Ureter (tissue), 1 donor: ENCODE measurements at regions not wholly inside any gene's neighbourhood (a gene's known extent, or its start where the extent isn't known, plus 50 kb on each side); places are given as distances from the start of the nearest gene placed in this dataset.
"Not testable (repeated sequence)": the region's sequence is repeated elsewhere in the genome, so short reads cannot be mapped to it uniquely, and the experiment has no call there.

Experiments
- DNase-seq: peaks from one replicate; pipeline ENCODE4 v3.0.0-alpha.2; 2020; ENCODE audit warnings: low spot score
- donor health status: DM: yes; HTN: yes; CAD: no.

DNA sequence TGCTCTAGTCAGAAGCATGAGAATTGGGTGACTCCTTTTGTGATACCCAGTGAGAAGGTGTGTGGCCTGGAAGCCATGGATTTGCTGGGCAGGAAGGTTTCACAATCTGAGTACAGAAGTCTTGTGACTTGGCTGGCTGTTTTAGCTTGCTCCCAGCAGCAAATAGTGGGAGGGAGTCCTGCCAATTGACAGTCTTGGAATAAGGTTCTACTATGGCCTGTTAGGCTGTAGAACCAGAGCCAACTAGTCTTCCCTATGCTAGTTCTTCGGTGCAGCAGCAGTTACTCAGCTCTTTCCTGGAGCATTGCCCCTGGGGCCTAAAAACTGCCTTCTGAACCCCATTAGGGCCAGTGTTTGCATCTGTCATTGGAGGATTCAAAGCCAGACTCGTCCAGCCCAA lies 1935.4 kb upstream of the PCDH20 start:
- DNase-seq = no peak

DNA sequence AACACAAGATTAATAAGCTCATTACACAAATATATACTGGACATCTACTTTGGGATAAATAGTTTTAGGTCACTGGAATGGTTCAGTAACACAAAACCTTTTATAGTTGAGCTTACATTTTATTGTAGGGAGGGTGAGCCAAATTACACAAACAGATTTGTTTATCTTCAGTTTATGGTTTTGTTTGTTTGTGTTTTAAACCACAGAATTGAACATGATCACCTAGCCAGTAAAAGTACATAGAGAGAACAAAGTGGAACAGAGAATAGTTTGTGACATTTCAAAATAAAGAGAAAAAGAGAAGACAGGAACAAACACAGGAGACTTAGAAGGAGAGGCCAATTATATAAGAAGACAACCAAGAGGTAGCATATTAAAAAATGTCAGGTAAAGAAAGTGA lies 1930.2 kb upstream of the PCDH20 start:
- DNase-seq = no peak

DNA sequence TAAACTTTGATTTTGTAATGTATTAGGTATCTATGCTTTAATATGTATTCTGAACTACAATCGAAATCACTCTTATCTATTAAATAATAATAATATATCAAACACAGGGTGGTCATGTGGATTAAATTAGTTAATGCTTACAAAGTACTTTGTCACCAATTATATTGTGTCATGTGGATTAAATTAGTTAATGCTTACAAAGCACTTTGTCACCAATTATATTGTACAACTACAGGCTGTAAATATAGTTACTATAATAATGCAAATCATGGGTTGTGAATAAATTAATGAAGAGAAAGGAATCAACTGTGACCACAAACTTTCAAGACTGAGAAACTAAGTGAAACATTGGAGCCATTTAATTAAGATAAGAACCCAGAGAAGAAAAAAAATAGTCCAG lies 1929.1 kb upstream of the PCDH20 start:
- no peak for DNase-seq

DNA sequence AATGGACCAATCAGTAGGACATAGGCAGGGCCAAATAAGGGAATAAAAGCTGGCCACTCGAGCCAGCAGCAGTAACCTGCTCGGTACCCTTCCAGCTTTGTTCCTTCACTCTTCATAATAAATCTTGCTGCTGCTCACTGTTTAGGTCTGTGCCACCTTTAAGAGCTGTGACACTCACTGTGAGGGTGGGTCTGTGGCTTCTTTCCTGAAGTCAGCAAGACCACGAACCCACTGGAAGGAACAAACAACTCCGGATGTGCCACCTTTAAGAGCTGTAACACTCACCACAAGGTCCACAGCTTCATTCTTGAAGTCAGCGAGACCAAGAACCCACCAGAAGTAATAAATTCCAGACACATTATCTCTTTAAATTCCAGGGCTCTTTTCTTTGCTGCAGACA lies 1922.3 kb upstream of the PCDH20 start:
- DNase-seq = no peak

DNA sequence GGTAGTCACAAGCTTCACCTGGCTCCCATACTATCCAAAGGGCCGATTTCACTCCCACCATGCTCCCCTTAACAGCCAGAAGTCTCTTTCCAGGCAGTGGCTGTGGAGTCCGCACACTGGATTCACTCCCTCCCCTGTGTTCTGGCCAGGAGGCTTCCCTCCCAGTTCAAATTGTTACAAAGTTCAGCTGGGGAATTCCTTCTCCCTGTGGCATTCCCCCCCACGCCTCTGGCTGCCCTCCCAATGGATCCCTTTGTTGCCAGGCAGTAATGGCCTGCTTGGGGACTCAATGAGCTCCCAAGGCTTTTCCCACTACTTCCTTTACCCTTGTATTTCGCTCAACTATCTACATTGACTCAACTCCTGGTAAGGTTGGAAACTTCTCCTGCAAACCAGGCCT lies 1921.4 kb upstream of the PCDH20 start:
- DNase-seq = no peak

DNA sequence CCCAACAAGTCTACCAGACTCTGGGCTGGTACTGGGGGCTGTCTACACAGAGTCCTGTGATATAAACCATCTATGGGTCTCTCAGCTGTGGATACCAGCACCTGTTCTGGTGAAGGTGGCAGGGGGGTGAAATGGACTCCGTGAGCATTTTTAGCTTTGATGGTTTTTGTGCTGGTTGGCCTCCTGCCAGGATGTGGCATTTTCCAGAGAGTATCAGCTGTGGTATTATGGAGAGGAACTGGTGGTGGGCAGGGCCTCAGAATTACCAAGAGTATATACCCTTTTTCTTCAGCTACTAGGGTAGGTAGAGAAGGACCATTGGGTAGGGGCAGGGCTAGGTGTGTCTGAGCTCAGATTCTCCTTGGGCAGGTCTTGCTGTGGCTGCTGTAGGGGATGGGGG lies 1920.9 kb upstream of the PCDH20 start:
- DNase-seq = no peak

DNA sequence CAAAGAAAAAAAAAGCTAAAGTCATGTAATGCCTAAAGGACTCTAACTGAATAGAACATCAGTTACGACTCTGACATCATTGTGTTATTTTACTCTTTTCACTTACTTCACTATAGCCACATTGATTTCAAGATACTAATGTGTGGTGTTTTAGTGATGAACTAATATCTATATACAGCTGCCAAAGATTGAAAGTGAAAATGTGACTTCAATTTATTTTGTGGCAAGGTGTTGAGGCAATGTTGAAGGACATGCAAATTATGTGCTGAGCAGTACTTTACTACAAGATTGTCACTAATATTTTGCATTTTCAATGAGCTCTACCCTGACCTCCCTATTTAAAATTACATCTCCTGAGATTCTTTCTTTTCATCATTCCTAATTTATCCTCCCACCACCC lies 1911.9 kb upstream of the PCDH20 start:
- no peak for DNase-seq

DNA sequence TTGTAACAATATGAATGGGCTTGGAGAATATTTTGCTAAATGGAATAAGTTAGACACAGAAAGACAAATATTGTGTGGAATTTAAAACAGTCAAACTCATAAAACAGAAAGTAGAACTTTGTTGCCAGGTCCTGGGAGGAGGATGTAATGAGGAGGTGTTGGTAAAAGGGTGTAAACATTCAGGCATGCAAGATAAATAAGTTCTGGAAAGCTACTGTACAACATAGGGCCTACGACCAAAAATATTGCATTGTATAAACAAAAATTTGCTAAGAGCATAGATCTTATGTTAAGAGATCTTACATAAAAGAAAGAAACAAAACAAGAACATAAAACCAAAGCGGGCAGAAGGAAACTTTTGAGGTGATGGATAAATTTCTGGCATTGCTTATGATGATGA lies 1907.8 kb upstream of the PCDH20 start:
- DNase-seq = no peak

DNA sequence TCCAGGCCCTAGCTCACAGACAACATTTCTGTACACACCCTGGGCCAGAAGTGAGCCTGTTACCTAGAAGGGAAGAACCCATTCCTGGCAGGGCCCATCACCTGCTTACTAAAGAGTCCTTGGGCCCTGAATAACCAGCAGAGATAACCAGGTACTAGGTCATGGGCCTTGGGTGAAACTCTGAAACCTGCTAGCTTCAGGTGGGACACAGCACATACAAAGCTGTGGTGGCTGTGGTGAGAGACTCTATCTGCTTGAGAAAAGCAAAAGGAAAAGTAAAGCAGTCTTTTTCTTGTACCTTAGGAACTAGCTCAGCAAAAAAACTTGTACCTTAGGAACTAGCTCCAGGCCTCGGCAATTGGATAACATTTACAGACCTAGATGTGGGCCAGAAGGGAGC lies 1895.9 kb upstream of the PCDH20 start:
- no peak for DNase-seq

DNA sequence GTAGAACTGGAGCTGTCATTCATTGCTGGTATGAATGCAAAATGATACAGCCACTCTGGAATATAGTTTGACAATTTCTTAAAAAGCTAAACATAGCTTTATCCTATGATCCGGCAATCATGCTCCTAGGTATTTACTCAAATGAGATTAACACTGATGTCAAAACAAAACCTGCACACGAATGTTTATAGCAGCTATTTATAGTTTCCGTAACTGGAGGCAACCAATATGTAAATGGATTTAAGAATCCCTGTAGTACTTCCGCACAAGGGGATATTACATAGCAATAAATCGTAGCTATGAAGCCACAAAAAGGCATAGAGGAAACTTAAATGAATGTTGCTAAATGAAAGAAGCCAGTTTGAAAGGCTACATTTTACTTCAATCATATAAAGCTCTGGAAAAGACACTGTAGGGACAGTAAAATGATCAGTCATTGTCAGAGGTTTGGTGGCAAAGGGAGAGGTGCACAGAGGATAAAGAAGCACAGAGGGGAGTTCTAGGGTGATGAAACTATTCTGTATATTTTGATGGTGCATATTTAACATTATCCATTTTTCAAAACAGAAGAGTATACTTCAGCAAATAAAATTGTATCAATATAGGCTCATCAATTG lies 1893.0 kb upstream of the PCDH20 start:
- DNase-seq = no peak

DNA sequence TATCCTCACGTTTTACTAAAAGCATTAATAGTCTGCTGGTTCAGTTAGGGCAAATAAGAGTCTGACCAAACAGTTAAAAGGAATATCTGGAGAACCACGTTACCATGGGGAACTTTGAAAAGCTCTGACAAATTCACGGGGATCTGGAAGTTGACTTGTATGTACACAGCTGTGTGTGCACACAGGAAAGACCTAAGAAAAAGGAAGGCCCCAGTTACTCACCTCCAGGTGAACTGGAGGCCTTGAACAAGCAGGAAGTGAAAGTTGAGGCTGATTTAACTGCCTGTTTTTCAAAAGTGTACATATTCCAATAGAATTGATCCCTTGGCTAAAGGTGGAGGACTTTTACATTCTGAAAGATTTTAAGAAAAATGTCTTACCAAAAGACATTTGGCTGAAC lies 1891.6 kb upstream of the PCDH20 start:
- DNase-seq = no peak

DNA sequence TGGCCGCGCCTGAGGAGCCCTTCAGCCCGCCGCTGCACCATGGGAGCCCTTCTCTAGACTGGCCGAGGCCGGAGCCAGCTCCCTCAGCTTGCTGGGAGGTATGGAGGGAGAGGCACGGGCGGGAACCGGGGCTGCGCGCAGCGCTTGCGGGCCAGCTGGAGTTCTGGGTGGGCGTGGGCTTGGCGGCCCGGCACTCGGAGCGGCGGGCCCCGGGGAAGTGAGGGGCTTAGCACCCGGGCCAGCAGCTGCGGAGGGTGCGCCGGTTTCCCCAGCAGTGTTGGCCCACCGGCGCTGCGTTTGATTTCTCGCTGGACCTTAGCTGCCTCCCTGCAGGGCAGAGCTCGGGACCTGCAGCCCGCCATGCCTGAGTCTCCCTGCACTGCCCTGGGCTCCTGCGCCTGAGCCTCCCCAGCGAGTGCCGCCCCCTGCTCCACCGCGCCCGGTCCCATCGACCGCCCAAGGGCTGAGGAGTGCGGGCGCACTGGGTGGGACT lies 1890.0 kb upstream of the PCDH20 start:
- DNase-seq = no peak

DNA sequence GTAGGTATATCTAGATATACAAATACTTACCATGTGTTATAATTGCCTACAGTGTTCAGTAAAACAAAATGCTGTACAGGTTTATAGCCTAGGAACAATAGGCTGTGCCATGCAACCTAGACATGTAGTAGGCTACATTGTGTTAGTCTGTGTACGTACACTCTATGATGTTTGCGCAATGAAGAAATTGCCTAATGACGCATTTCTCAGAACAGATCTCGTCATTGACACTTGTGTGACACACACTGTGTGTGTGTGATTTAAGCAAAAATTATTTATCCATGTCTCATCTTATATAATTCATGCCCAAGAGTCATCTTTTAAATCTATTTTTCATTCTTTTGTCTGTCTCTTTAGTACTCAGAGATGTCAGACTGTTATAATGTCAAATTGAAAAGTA lies 1888.8 kb upstream of the PCDH20 start:
- no peak for DNase-seq

DNA sequence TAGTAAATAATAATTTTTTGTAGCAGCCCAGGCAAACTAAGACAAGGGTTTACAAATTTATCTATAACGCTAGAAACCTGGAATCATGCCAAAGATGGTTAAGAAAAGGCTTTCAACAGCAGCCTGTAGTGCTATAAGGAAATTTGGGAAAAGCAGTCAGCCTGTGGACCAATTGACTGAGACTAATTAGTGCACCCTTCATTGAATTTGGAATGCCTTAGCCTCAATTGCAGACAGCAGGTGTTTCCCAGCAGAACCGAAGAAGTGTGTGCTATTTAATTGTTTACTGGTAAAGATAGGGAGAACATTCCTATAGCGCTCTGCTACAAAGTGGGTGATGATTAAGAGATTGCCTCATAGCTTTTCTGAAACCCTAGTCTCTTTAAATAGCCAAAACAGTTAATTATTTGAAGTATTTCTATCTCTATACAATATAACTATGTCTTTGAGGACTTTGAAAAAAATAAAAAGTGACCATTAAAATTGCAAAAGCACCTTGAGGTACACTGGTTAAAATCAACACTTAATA lies 1884.3 kb upstream of the PCDH20 start:
- DNase-seq = no peak

DNA sequence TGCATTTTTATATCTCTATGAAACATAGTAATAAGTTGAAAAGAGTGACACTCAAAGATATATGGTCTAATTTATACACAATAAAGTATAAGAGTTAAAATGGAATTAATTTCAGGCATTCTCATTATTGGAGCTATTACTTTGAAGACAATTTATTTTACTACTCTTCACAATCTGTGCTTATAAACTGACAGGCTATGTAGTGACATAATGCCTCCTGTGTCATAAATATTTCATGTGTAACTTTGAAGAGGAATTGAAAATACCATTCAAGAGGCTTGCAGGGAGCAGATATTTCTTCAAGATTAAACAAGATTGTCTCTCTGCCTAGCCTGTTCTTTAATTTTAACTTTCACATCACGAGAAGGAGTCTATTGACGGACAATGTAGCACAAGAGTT lies 1881.5 kb upstream of the PCDH20 start:
- no peak for DNase-seq

DNA sequence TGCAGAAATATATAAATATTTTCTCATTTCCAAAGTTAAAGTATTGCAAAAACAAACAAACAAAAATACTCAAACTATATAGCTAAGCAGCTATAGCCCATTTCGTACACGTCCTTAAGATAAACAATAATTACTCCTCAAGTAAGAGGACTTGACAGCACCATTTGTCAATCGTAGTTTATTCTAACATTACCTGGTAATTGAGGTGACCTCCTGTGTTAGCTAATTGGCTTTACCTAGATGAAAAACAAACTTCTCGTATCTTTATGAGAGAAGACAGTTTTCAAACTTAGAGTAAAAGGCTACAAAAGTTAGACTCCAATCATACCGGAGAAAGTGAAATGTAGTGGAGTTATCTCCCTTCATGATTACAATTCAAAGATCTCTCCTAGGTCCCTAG lies 1876.1 kb upstream of the PCDH20 start:
- no peak for DNase-seq

DNA sequence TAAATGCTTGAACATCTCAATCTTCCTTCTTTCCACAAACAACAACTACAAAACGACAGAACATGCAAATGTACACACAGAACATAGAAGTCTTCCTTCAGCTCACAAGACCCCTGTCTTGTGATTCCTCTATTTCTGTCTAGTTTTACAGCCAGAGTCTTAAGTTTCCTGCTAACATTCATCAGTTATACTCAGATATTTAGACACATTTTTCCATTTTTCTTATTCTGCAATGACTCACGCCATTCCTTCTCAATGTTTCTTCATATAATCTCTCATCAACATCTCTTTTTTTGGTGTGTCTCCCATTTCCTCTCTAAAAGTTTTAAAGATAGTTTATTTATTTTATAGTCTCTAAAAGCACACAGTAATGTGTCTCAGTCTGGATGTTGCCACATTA lies 1872.9 kb upstream of the PCDH20 start:
- no peak for DNase-seq

DNA sequence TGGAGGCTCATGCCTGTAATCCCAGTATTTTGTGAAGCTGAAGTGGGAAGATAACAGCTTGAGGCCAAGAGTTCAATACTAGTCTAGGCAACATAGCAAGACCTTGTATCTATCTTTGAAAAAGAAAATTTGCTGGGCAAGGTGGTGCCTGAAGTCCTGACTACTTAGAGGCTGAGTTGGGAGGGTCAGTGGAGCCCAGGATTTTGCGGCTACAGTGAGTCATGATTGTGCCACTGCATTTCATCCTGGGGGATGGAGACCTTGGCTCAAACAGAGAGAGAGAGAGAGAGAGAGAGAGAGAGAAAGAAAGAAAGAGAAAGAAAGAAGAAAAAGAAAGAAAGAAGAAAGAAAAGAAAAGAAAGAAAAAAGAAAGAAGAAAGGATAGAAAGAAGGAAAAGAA lies 1872.3 kb upstream of the PCDH20 start:
- no peak for DNase-seq

DNA sequence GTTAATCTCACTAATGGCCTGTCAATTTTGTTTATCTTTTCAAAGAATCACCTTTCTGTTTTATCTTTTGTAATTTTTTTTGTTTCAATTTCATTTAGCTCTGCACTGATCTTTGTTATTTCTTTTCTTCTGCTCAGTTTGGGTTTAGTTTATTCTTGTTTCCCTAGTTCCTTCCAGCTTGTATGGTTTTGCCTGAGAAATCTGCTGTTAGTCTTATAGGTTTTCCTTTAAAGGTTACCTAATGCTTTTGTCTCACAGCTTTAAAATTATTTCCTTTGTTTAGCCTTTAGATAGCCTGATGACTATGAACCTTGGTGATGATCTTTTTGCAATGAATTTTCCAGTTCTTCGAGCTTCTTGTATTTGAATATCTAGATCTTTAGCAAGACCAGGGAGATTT lies 1869.8 kb upstream of the PCDH20 start:
- no peak for DNase-seq

DNA sequence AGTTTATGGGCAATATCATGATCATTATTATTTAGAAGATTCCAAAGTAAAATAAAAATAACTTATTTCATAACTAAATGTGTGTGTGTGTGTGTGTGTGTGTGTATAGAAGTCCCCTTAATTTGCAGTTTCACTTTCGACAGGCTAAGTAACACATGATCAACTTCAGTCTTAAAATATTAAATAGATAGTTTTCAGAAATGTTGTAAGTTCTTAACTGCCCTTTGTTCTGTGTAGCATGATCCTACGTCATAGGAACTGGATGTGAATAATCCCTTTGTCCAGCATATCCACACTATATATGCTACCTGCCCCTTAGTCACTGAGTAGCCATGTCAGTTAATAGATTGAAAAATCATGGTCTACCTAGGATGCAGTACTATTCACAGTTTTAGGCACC lies 1863.5 kb upstream of the PCDH20 start:
- DNase-seq = no peak

DNA sequence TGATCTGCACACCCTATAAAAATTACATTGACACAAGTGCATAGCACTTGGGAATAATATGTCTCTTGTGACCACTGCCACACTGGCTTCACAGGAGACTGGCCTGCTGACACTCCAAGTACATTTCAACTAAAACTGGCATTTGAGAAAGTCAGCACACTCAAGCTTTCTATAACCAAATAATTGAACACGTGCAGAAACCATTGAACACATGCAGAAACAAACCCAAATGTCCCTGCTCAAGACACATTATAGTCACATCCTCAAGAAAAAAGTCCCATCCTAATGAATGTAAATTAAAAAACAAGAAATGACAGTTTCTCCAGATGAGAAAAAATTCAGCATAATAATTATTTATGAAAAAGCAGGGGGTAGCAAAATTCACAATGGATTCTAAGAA lies 1859.1 kb upstream of the PCDH20 start:
- DNase-seq = no peak

DNA sequence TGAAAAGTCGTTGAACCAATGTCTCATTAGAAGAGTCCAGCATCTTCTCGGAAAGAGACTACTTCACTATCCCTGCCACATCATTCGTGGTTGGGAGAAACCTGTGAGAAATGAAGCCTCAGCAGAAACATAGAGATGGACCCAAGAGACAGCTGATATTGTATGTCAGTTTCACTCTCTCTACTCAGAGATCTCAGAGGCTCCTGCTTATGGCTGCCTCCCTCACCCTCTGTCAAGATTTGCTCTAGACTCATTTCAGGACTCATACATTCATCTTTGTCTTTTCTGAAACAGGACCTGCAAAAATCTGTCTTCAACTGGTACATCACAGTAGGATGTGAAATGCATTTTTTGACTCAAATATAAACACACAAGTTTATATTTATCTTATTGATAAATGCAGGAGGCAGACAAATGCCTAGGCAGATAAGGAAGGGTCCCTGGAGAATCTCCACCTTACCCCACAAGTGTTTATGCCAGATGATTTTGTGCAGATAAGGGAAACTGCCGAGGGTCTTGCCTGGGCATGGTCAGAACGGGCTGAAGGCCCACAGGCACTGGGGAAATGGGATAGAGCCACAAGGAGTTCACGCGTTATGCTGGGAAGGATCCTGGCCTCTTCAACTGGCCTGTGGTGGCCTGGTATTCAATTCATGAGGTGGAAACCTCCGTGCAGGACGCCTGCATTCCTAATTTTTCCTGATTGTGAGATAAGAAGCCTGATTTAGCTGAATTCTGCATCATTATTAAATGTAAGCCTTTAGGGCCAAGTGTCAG lies 1834.0 kb upstream of the PCDH20 start:
- no peak for DNase-seq

DNA sequence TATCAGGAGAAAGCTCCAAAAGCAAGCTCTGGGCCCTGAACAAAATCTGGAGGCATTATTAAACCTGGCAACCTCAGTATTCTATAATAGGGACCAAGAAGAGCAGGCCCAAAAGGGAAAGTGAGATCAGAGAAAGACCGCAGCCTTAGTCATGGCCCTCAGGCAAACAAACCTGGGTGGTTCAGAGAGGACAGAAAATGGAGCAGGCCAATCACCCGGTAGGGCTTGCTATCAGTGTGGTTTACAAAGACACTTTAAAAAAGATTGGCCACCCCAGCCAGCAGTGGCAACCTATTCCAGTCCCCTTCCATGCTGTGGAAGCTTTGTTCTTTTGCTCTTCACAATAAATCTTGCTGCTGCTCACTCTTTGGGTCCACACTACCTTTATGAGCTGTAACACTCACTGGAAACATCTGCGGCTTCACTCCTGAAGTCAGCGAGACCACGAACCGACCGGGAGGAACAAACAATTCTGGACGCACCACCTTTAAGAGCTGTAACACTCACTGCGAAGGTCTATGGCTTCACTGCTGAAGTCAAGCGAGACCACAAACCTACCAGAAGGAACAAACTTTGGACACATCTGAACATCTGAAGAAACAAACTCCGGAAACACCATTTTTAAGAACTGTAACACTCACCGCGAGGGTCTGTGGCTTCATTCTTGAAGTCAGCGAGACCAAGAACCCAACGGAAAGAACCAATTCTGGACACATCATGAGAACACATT lies 1821.2 kb upstream of the PCDH20 start:
- not testable (repeated sequence) for DNase-seq
